ENCODE measurements at regions not wholly inside any gene's neighbourhood (a gene's known extent, or its start where the extent isn't known, plus 50 kb on each side); places are given as distances from the start of the nearest gene placed in this dataset.

DNA sequence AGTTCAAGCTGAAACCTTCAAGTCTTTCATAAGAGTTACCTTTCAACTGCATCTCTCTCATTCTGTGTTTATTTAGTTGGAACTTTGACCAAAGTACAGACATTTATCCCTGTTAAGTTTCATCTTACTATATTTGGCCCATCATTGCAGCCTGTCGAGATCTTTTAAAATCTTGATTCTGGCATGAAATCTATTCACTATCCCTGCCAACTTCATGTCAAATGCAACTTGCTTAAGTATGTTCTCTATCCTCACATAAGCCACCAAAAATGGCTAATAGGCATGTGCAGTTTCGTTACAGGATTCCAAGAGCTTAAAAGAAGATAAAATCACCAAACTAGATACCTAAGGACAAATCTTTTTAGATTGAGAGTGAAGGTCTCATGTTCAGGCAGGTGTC, 117.5 kb upstream of the KCNQ5 start:
- ChIA-PET CTCF (interaction anchor here (1.5 kb wide), 1 partner anchor 76 kb away, joined by 3 read pairs; no protein-coding TSS in a partner anchor), POLR2A (no interaction called here)
- DNase-seq (ENCODE audit: extremely low spot score), result no peak
- TF ChIP-seq, protein P1, sequence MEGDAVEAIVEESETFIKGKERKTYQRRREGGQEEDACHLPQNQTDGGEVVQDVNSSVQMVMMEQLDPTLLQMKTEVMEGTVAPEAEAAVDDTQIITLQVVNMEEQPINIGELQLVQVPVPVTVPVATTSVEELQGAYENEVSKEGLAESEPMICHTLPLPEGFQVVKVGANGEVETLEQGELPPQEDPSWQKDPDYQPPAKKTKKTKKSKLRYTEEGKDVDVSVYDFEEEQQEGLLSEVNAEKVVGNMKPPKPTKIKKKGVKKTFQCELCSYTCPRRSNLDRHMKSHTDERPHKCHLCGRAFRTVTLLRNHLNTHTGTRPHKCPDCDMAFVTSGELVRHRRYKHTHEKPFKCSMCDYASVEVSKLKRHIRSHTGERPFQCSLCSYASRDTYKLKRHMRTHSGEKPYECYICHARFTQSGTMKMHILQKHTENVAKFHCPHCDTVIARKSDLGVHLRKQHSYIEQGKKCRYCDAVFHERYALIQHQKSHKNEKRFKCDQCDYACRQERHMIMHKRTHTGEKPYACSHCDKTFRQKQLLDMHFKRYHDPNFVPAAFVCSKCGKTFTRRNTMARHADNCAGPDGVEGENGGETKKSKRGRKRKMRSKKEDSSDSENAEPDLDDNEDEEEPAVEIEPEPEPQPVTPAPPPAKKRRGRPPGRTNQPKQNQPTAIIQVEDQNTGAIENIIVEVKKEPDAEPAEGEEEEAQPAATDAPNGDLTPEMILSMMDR (IDR thresholded peaks at IDR 0.05; ENCODE audit: control extremely low read depth, extremely low read depth, low read depth, missing control alignments), result no peak

DNA sequence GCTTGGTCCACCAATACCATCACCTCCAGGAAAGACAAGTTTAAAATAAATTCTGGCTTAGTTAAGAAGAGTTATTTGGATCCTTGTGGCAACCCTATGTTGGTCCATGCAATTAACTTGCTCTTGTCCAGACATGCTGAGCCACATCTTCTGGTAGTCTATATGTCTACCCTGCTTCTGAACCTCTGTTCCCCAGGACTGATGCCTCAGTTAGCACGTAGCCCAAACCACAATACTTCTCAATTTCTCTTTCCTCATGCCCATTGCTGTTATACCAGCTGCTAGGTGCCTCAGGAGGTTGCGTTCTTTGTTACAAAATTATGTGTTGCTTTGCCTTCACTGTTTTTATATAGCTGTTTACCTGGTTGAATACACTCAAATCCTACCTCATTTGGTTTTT, 116.4 kb upstream of the KCNQ5 start:
- CTCF ChIA-PET, result interaction anchor here (1.5 to 1.6 kb wide), 2 partner anchors 28 to 75 kb away, joined by 3 to 5 read pairs; no protein-coding TSS in a partner anchor
- DNase-seq (ENCODE audit: extremely low spot score), result no peak
- TF ChIP-seq, protein P1 (IDR thresholded peaks at IDR 0.05; ENCODE audit: control extremely low read depth, extremely low read depth, low read depth, missing control alignments), result no peak
- POLR2A ChIA-PET, result no interaction called here

DNA sequence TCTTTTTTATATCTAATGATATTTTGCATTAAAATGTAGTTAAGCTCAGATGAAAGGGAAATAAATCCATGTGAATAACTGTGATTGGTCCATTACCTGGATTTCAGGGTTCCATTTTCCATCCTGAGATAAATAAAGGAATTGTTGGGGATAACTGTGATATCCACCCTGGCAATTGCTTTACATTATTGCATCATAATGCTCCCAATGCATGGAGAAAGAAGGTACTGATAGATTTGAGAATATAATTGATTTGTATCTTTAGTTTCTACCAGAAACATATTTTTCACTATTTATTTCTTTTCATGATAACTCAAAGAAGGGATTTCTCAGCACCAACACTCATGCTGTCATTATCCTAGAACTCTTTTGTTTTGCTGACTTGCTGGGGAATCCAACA, 102.0 kb upstream of the KCNQ5 start:
- CTCF ChIA-PET, result no interaction called here
- TF ChIP-seq, protein P1 (IDR thresholded peaks at IDR 0.05; ENCODE audit: control extremely low read depth, extremely low read depth, low read depth, missing control alignments), result no peak
- POLR2A ChIA-PET, result no interaction called here
- no peak for DNase-seq (ENCODE audit: extremely low spot score)

DNA sequence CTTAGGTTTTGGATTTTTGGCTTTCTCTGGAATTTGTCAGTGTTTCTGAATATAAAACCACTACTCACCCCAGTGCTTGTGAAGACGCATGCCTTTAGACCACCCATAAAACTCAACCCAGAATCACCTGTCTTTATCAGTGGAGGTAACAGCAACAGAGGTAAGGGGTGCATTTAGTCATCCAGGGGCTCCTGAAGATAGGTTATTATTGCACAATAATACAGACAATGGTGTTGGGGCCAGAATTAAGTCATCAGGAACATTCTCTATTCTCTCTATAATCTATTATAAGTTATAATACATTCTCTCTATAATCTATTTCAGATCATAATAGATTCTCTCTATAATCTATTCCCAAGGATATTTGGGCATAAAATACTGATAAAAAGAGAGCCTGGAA, 100.2 kb upstream of the KCNQ5 start:
- CTCF ChIA-PET, result interaction anchor here (1.7 kb wide), 1 partner anchor 660 kb away, joined by 3 read pairs; no protein-coding TSS in a partner anchor
- TF ChIP-seq, protein P1 (IDR thresholded peaks at IDR 0.05; ENCODE audit: control extremely low read depth, extremely low read depth, low read depth, missing control alignments), result no peak
- POLR2A ChIA-PET, result no interaction called here
- DNase-seq (ENCODE audit: extremely low spot score), result no peak

DNA sequence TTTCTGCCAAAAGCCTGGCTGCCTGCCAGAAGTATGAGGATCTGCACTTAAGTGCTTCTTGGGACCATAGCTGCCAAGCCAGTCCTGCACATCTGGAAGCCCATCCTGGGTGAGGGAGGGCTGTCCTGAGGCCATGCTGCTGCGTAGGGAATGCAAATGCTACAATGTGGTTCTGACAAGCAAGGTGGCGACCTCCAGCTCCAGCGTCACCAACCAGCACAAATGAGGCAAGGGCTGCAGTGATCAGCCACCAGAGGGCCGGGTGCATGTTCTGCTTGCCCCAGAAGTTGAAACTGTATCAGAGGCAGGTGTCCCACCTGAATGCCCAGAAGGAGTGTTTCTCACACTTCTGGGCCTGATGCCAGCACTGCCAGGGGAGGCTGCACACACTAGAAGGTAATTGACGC, 99.1 kb upstream of the KCNQ5 start:
- POLR2A ChIA-PET, result no interaction called here
- TF ChIP-seq, protein P1 (IDR thresholded peaks at IDR 0.05; ENCODE audit: control extremely low read depth, extremely low read depth, low read depth, missing control alignments), result no peak
- DNase-seq (ENCODE audit: extremely low spot score), result peak; percentile 23
- CTCF ChIA-PET, result interaction anchor here (1.3 to 2.1 kb wide), 4 partner anchors 13 to 659 kb away, joined by 3 to 8 read pairs (median 6); no protein-coding TSS in a partner anchor

DNA sequence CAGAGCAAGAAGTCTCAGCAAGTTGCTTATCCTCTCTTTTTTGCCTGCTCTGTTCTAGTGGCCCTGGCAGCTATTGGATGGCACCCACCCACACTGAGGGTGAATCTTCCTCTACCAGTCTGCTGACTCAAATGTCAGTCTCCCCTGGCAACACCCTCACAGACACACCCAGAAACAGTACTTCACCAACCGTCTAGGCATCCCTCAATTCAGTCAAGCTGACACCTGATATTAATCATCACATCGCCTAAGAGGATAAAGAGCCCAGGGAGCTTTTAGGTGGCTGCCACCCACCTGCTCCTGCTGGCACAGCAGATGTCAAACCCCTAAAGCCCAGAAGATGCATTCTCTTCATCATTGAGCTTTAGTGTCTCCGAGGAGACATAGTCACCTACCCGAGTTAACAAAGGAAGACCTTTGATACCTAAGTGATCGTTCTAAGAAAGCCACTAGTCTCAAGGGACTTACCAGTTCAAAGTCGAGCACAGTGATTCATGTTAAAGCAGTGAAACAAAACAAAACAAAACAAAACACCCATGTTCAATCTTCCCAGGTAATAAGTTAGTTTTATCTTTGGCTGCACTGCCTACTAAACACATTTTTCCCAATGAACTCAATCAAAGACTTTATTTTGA, 97.7 kb upstream of the KCNQ5 start:
- ChIA-PET POLR2A (no interaction called here), CTCF (interaction anchor here (1.3 to 2.1 kb wide), 4 partner anchors 11 to 605 kb away, joined by 4 to 8 read pairs (median 6); no protein-coding TSS in a partner anchor)
- TF ChIP-seq, protein P1 (IDR thresholded peaks at IDR 0.05; ENCODE audit: control extremely low read depth, extremely low read depth, low read depth, missing control alignments), result no peak
- no peak for DNase-seq (ENCODE audit: extremely low spot score)

All from GM10248 (cell line).